22Rv1 (cell line): ENCODE measurements at regions not wholly inside any gene's neighbourhood (a gene's known extent, or its start where the extent isn't known, plus 50 kb on each side); places are given as distances from the start of the nearest gene placed in this dataset.

Source experiments
- H3K27ac ChIP-seq: fragments of 450-650 bp; 2 replicates; pipeline ENCODE4 v1.5.1; 2017
- CTCF ChIP-seq: fragments of 450-650 bp; IDR thresholded peaks from 2 replicates; pipeline ENCODE4 v1.5.1; 2017; ENCODE audit warnings: mild to moderate bottlenecking
- ZFX ChIP-seq: fragments of 450-650 bp; IDR thresholded peaks from 2 replicates; pipeline ENCODE4 v1.6.1; 2017; ENCODE audit warnings: antibody characterized with exemption, borderline replicate concordance

GRCh38 chr1:61612602-61613001 is 112.3 kb downstream of the TM2D1 start:
- no peak overlapping the region for H3K27ac ChIP-seq
- TF ChIP-seq CTCF, result no peak
- TF ChIP-seq ZFX, result no peak

DNA sequence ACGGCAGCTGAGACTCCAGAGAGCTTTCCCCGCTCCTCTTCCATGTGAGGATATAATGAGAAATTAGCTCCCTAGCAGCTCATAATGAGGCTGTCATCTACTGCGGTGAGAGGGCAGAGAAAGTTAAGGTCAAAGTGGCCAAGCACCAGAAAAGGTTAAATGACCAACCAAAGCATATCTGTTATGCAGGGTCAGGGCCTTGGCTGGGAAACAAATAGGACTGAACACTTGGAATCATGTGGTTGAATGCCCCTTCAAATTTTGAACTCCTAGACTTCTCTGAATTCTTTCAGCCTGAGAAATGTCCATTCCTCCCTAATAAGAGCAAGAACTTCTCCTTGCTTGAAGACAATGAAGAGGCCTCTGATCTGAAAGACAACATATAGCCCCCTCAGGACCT is 115.9 kb downstream of the TM2D1 start:
- no peak overlapping the region for H3K27ac ChIP-seq
- TF ChIP-seq CTCF (no peak), ZFX (no peak)

- no peak for TF ChIP-seq ZFX
- TF ChIP-seq CTCF, result no peak
- no peak overlapping the region for H3K27ac ChIP-seq
Observed at GRCh38 chr1:61607448-61607847, 117.5 kb downstream of the TM2D1 start.

GRCh38 chr1:61606448-61607312 is 118.3 kb downstream of the TM2D1 start:
- no peak overlapping the region for H3K27ac ChIP-seq
- TF ChIP-seq CTCF, result no peak
- no peak for TF ChIP-seq ZFX

- H3K27ac ChIP-seq, result no peak overlapping the region
- TF ChIP-seq CTCF, result no peak
- TF ChIP-seq ZFX, result no peak
Observed at GRCh38 chr1:61605607-61606321, 119.2 kb downstream of the TM2D1 start.

- no peak overlapping the region for H3K27ac ChIP-seq
- TF ChIP-seq CTCF, result no peak
- TF ChIP-seq ZFX, result no peak
Observed at GRCh38 chr1:61604684-61605083, 120.3 kb downstream of the TM2D1 start.

GRCh38 chr1:61604261-61604660 is 120.7 kb downstream of the TM2D1 start:
- no peak for TF ChIP-seq CTCF
- TF ChIP-seq ZFX, result no peak
- no peak overlapping the region for H3K27ac ChIP-seq
